CD4-positive, alpha-beta T cell treated with Interferon alpha-2 for 1 hour (primary cell): ENCODE measurements at regions not wholly inside any gene's neighbourhood (a gene's known extent, or its start where the extent isn't known, plus 50 kb on each side); places are given as distances from the start of the nearest gene placed in this dataset.

Experiments
- DNase-seq, 2 donors: peaks; one replicate each; pipeline ENCODE4 v3.0.0-alpha.2; 2020 to 2022

- no peak for DNase-seq
These were observed 186.9 kb upstream of the STARD13 start for GRCh38 chr13:33472446-33472845.

GRCh38 chr13:33479105-33479504 lies 193.6 kb upstream of the STARD13 start:
- no peak for DNase-seq

GRCh38 chr13:33480561-33480960 lies 195.0 kb upstream of the STARD13 start:
- no peak for DNase-seq

- no peak for DNase-seq
These were observed 197.9 kb upstream of the STARD13 start for GRCh38 chr13:33483471-33483870.

- DNase-seq, result no peak
These were observed 199.7 kb upstream of the STARD13 start for GRCh38 chr13:33485247-33485646.

GRCh38 chr13:33487575-33488243 lies 202.2 kb upstream of the STARD13 start:
- peak in 1 of 2 donors; percentile 1 for DNase-seq

- no peak for DNase-seq
These were observed 204.0 kb upstream of the STARD13 start for GRCh38 chr13:33489563-33489962.

GRCh38 chr13:33490461-33491327 lies 205.1 kb upstream of the STARD13 start:
- DNase-seq, result no peak

- no peak for DNase-seq
These were observed 208.3 kb upstream of the STARD13 start for GRCh38 chr13:33493672-33494365.

- no peak for DNase-seq
These were observed 209.1 kb upstream of the STARD13 start for GRCh38 chr13:33494596-33495204.

- no peak for DNase-seq
These were observed 210.8 kb upstream of the STARD13 start for GRCh38 chr13:33496336-33496735.

GRCh38 chr13:33497146-33497845 lies 211.7 kb upstream of the STARD13 start:
- DNase-seq, result no peak

GRCh38 chr13:33508060-33508459 lies 222.5 kb upstream of the STARD13 start:
- no peak for DNase-seq

- DNase-seq, result no peak
These were observed 224.2 kb upstream of the STARD13 start for GRCh38 chr13:33509642-33510229.

- DNase-seq, result no peak
These were observed 224.9 kb upstream of the STARD13 start for GRCh38 chr13:33510350-33510970.

GRCh38 chr13:33512880-33513554 lies 227.5 kb upstream of the STARD13 start:
- no peak for DNase-seq

- no peak for DNase-seq
These were observed 228.8 kb upstream of the STARD13 start for GRCh38 chr13:33514362-33514761.

GRCh38 chr13:33515146-33515545 lies 229.6 kb upstream of the STARD13 start:
- DNase-seq, result no peak

- DNase-seq, result no peak
These were observed 232.9 kb upstream of the STARD13 start for GRCh38 chr13:33518452-33518851.

- DNase-seq, result no peak
These were observed 234.3 kb upstream of the STARD13 start for GRCh38 chr13:33519561-33520467.
